ENCODE measurements at regions not wholly inside any gene's neighbourhood (a gene's known extent, or its start where the extent isn't known, plus 50 kb on each side); places are given as distances from the start of the nearest gene placed in this dataset.
"Not testable (repeated sequence)": the region's sequence is repeated elsewhere in the genome, so short reads cannot be mapped to it uniquely, and the experiment has no call there.

DNA sequence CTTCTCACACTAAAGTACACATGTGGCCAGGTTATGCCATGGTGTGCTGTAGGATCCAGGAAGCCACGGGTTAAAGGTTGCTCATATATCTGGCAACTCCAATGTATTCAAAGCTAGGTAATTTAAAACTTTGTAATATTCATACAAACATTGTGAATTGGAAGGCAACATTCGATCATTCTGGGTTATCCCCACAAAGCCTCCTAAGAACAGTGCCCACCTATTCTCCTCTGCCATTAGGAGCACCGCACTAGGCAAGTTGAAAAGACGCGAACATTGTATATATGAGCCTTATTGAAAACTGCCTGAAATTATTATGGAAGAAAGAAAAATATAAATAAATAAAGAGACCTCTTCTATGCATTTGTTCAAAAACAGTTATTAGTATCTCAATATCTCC lies 228.2 kb downstream of the IGSF11 start:
- DNase-seq, result no peak

DNA sequence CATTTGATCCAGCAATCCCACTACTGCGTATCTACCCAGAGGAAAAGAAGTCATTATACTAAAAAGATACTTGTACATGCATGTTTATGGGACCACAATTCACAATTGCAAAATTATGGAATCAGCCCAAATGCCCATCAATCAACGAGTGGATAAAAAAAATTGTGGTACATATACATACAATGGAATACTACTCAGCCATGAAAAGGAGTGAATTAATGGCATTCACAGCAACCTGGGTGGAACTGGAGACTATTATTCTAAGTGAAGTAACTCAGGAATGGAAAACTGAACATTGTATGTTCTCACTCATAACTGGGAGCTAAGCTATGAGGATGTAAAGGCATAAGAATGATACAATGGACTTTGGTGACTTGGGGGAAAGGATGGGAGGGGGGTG lies 227.3 kb downstream of the IGSF11 start:
- not testable (repeated sequence) for DNase-seq

DNA sequence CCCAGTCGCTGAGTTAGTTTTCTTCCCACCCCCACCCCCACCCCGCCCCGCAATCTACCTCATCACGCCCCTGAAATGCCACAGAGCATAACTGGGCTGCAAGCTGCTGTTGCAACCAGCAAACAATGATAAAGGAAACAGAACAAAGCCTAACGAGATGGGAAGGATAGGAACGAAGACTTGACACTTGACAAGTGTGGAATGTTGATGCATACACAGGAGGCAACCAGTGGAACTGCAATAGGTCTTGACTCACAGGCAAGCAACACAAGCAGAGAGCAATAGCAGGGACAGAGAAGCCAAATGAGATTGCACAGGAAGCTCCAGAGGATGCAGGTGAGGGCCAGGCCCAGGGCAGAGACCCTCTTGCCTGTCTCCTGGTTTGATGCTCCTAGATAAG lies 225.9 kb downstream of the IGSF11 start:
- no peak for DNase-seq

DNA sequence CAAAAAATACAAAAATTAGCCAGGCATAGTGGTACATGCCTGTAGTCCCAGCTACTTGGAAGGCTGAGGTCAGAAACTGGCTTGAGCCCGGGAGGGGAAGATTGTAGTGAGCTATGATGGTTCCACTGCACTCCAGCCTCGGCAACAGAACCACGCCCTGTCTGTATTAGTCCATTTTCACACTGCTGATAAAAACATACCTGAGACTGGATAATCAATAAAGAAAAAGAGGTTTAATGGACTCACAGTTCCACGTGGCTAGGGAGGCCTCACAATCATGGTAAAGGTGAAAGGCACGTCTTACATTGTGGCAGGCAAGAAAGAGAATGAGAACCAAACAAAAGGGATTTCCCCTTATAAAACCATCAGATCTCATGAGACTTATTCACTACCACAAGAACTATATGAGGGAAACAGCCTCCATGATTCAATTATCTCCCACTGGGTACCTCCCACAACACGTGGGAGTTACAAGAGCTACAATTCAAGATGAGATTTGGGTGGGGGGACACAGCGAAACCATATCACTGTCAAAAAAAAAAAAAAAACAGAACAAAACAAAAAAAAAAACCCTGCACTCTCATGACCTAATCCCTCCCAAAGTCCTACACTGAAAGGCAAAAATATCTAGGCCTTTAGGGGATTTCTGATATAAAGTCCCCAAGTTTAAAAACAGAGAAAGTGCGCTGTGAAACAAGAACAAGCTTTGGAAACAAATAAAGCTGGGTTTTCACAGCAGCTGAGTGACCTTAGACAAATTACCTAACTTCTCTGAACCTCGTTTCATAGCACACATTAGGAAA lies 224.7 kb downstream of the IGSF11 start:
- no peak for DNase-seq

DNA sequence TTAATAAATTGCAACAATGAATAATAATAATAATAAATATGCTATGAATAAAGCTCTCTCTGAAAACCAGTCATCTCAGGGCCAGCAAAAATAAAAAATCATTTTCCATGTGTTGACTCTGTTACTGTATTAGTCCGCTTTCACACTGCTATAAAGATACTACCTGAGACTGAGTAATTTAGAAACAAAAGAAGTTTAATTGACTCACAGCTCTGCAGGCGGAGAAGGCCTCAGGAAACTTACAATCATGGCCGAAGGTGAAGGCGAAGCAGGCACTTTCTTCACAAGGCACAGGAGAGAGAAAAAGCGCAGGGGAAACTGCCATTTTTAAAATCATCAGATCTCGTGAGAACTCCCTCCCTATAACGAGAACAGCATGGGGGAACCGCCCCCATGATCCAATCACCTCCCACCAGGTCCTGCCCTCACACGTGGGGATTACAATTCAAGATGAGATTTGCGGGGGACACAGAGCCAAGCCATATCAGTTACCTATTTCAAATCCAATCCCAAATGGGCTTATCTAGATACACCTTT lies 224.1 kb downstream of the IGSF11 start:
- DNase-seq, result no peak

DNA sequence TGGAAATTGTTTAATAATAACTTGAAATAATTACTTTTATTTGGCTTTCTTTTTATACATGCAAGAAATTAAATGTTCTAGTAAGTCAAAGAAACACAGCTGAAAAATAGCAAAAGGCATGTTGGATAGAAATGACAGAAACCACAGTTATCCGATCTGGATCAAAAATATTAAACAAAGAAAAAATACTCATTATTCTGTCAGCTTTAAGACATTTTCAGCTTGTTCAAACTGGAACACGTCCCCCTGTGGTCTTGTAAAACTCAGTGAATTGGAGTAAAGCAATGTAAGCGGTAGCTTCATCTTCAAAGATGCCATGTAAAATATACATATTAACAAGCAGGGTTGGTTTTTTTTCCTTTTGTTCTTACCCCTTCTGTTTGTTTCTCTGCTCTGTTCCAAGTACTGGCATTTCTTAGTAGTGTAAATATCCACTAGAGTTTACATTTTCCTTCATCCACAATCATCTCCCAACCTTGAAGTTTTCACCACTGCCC lies 223.4 kb downstream of the IGSF11 start:
- no peak for DNase-seq

DNA sequence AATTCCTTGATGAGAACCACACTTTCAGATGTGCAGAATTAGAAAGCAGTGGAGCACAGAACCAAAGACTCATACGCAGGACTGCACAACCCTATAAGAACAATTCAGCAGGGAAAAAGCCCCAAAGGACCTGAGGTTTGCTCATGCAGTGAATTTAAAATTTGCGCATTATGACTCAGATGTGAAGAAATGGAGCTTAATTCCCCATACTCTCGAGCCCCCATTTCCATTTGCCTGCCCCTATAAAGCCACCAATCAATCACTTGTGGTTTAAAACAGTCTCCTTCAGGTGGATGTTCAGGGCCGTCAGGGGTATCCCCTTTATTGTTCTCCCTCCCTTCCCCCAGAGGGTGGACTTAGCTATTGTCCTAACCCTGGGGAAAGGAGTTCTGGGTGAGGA lies 221.2 kb downstream of the IGSF11 start:
- DNase-seq, result no peak

DNA sequence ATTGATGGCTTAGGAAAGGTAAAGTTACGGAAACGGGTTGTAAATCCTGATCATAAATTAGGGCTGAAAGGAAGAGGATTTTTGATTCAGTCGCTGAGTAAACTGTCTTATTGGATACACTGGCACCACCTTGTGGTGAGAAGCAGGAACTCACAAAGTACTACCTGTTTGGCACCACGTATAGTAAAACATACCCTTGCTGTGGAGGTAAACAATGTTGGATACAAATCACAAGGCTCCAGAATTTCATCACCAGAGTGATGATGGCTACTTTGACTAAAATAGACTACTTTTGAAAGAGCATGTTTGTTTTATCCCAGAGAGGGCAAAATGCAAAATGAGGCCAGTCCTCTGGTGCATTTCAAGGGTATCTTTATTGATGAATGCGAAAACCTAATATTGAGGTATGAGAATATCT lies 216.9 kb downstream of the IGSF11 start:
- DNase-seq, result peak; percentile 14 to 56 (median 23)

DNA sequence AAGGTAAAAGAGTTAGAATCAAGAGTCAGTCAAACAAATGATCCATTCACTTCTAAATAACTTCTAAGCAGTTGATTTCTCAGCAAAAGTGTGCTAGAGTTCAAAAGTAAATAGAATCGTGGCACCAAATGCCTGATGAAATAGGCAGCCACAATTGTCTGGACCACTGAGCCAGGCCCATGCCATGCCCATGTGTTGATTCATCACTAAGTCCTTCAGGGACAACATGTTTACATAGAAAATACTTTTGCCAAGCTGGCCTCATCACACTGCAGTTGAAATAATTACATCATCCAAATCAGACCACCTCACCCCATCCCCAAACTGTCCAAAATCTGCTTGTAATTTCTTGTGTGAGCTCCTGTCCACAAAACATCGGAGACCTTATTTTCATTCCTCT lies 216.3 kb downstream of the IGSF11 start:
- DNase-seq, result peak in 1 of 3 donors; percentile 1

DNA sequence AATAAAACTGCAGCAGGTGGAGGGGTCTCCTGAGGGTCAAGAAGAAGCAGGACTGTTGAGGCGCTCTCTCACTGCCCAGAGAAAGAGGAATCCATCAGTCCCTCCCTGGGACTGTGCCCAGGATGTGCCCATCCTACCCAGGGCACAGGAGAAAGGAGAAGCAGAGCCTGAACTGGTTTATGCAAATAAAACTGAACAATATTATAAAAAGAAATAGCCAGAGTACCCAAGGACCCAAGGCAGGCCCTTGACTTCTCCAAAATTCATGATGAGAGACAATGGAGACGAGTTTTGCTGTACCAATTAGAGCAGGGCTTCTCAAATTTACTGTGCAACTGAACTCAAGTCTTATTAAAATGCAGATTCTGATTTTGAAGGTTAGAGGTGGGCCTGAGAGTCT lies 211.0 kb downstream of the IGSF11 start:
- DNase-seq, result no peak

DNA sequence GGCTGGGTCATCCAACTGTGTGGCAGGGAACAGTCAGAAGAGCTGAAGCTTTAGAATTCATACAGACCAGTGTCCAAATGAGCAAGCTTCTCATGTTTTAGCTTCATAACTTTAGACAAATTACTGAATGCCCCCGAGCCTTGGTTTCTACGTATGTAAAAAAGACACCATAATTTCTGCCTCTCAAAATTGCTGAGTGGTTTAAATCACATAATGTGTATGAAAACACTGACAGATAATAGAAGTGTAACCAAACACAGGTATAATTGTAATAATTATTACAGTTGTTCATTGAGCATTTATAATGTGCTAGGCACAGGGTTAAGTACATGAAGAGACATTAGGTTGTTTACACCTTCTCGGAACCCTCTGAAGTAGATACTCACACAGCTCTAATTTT lies 207.2 kb downstream of the IGSF11 start:
- no peak for DNase-seq

DNA sequence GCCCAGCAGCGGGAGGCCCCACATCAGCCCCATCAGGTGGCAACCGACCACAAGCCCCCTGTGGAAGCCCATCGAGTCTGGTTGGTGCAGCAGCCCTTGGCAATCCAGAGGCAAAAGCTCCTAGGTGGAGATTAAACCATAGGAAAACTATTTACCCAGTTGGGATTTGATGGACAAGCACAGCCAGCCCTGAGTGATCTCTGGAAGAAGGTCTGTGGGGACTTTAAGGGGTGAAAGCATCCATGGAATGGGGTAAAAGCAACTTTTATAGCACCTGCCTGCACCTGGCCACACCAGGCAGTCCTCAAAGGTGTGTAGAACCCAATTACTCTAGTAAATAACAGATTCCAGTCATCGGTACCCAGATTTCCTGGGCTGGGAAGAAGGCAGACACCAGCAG lies 206.3 kb downstream of the IGSF11 start:
- DNase-seq, result no peak

DNA sequence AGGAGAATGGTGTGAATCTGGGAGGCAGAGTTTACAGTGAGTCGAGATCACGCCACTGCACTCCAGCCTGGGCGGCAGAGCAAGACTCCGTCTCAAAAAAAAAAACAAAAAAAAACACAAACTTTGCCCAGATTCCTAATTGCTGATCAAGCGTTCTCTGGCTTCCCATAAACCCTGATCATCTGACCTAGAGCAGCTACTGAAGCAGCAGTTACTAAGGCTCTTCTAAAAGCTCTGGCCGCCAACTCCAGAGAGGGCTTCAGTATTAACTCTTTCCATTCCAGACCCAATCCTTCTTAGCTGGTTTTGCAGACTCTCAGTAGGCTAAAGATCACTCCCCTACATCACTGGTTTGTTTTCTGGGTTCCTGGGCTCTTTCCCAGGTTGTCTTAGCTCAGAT lies 201.6 kb downstream of the IGSF11 start:
- DNase-seq, result no peak

DNA sequence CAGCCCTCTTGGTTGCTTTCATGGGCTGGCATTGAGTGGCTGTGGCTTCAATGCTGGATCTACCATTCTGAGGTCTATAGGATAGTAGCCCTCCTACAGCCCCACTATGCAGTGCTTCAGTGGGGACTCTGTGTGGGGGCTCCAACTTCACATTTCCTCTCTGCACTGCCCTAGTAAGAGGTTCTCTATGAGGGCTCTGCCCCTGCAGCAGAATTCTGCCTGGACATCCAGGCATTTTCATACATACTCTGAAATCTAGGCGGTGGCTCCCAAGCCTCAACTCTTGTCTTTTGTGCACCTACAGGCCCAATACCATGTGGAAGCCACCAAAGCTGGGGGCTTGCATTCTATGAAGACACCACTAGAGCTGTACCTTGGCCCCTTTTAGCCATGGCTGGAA lies 195.8 kb downstream of the IGSF11 start:
- no peak for DNase-seq

DNA sequence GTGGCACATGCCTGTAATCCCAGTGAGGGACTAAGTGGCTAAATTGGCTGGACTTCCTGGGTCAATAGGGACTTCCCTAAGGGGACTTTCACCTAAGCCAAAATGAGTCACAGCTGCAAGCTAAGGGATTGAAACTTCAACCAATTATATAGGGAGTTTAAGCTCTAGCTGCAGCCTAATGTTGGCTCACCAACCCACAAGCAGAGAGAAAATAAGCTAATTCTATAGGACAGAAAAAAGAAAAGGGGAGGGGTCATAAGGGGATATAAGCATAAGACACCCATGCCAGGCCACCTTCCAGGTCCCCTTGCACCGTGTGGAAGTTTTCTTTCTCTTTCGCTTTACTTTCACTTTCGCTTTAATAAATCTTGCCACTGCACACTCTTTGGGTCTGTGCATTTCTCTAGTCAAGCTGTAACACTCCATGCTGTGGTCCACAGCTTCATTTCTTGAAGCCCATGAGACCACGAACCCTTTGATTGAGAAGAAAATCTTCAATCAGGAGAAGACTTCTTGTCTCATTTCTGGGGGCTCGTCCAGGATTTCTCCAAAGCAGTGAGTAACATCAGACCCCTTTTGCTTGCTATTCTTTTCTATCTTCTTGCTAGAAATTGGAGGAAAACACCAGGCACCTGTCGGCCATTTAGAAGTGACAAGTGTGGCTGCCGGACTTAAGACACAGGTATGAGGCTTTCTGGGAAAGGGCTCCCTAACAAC lies 192.3 kb downstream of the IGSF11 start:
- peak in 1 of 3 donors; percentile 3 for DNase-seq

DNA sequence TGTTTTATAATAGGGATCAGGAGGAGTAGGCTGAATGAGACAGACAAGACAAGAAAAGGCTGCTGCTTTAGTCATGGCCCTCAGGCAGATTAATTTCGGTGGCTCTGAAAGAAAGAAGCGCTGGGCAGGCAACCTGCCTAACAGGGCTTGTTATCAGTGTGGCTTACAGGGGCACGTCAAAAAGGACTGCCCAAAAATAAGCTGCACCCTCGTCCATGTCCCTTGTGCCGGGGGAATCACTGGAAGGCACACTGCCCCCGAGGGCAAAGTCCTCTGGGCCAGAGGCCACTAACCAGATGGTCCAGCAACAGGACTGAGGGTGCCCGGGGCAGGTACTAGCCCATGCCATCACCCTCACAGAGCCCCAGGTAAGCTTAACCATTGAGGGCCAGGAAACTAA lies 188.5 kb downstream of the IGSF11 start:
- DNase-seq, result no peak
